ENCODE measurements at regions not wholly inside any gene's neighbourhood (a gene's known extent, or its start where the extent isn't known, plus 50 kb on each side); places are given as distances from the start of the nearest gene placed in this dataset.
A peak's percentile ranks its signal among the peaks of the same experiment; 100 is the strongest.
"Not testable (repeated sequence)": the region's sequence is repeated elsewhere in the genome, so short reads cannot be mapped to it uniquely, and the experiment has no call there.

- no peak overlapping the region for H3K27ac ChIP-seq
- TF ChIP-seq ZFX (IDR thresholded peaks at IDR 0.05) (no peak), CTCF (conservative IDR thresholded peaks at IDR 0.05) (no peak)
Measured at GRCh38 chr7:113270790-113271189, 152.4 kb upstream of the SMIM30 start.

GRCh38 chr7:113269592-113269991 is 151.2 kb upstream of the SMIM30 start:
- not testable (repeated sequence) for H3K27ac ChIP-seq

- TF ChIP-seq ZFX (IDR thresholded peaks at IDR 0.05), result no peak
- TF ChIP-seq CTCF (conservative IDR thresholded peaks at IDR 0.05), result no peak
- 0 out of 2 replicates have a peak overlapping the region, but pooled peaks have one; percentile 0 for H3K27ac ChIP-seq
Measured at GRCh38 chr7:113268757-113269156, 150.4 kb upstream of the SMIM30 start.

- TF ChIP-seq CTCF (conservative IDR thresholded peaks at IDR 0.05), result no peak
- no peak for TF ChIP-seq ZFX (IDR thresholded peaks at IDR 0.05)
- H3K27ac ChIP-seq, result no peak overlapping the region
Measured at GRCh38 chr7:113267885-113268284, 149.5 kb upstream of the SMIM30 start.

- H3K27ac ChIP-seq, result no peak overlapping the region
- TF ChIP-seq ZFX (IDR thresholded peaks at IDR 0.05), result no peak
- no peak for TF ChIP-seq CTCF (conservative IDR thresholded peaks at IDR 0.05)
Measured at GRCh38 chr7:113267271-113267670, 148.9 kb upstream of the SMIM30 start.

- TF ChIP-seq ZFX (IDR thresholded peaks at IDR 0.05), result no peak
- TF ChIP-seq CTCF (conservative IDR thresholded peaks at IDR 0.05), result no peak
- no peak overlapping the region; the same call in 1 of the 2 replicates for H3K27ac ChIP-seq
Measured at GRCh38 chr7:113263749-113264148, 145.4 kb upstream of the SMIM30 start.

GRCh38 chr7:113263215-113263742 is 144.9 kb upstream of the SMIM30 start:
- peak overlapping the region; percentile 4; the same call in 1 of the 2 replicates for H3K27ac ChIP-seq

- no peak overlapping the region for H3K27ac ChIP-seq
- no peak for TF ChIP-seq ZFX (IDR thresholded peaks at IDR 0.05)
- TF ChIP-seq CTCF (conservative IDR thresholded peaks at IDR 0.05), result no peak
Measured at GRCh38 chr7:113256883-113257531, 138.7 kb upstream of the SMIM30 start.

Data from C4-2B (cell line).